Stomach (tissue), 4 donors: ENCODE measurements at regions not wholly inside any gene's neighbourhood (a gene's known extent, or its start where the extent isn't known, plus 50 kb on each side); places are given as distances from the start of the nearest gene placed in this dataset.

Source experiments
- EP300 ChIP-seq: sonication (generic); formaldehyde crosslinking; IDR thresholded peaks from one replicate; pipeline ENCODE4 v1.6.1; 2017; ENCODE audit warnings: antibody characterized with exemption
- POLR2A ChIP-seq, 4 donors: fragments of 450-650 bp; IDR thresholded peaks; one replicate each; pipeline ENCODE4 v1.6.1; 2016; ENCODE audit warnings: antibody characterized with exemption in 4 of 4, control low read depth in 2 of 4, mild to moderate bottlenecking in 1 of 4, moderate library complexity in 1 of 4
- POLR2AphosphoS5 ChIP-seq, 3 donors: sonication (generic); formaldehyde crosslinking; IDR thresholded peaks; one replicate each; pipeline ENCODE4 v1.6.1; 2016; ENCODE audit warnings: antibody characterized with exemption in 3 of 3
- TF ChIP-seq, protein P1 (sequence below), 7 experiments: fragments of 450-650 bp in 4 of 7; fragments of 200-600 bp in 3 of 7; sonication (generic) in 3 of 7; IDR thresholded peaks; one replicate each; pipeline ENCODE4 v1.5.1; 2016 to 2019; ENCODE audit warnings: antibody characterized with exemption in 7 of 7, control low read depth in 2 of 7, mild to moderate bottlenecking in 1 of 7

DNA sequence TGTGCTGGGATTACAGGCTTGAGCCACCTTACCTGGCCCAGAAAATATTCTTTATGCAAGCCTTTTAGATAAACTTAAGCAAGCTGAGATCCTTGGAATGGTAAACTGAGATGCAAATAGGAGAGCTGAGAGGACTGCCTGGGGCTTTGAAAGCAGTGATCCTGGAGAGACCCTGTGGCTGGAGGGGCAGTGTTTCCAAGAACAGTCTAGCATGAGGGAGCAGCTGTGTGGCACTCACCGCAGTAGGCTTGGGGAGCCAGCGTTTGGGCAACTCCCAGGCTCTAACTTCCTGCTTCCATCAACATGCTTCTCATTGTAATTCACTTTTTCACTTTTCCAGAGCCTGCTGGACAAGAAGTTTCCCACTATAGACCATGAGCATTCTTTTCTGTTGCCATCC lies 144.1 kb upstream of the CELF4 start:
- TF ChIP-seq, protein P1, sequence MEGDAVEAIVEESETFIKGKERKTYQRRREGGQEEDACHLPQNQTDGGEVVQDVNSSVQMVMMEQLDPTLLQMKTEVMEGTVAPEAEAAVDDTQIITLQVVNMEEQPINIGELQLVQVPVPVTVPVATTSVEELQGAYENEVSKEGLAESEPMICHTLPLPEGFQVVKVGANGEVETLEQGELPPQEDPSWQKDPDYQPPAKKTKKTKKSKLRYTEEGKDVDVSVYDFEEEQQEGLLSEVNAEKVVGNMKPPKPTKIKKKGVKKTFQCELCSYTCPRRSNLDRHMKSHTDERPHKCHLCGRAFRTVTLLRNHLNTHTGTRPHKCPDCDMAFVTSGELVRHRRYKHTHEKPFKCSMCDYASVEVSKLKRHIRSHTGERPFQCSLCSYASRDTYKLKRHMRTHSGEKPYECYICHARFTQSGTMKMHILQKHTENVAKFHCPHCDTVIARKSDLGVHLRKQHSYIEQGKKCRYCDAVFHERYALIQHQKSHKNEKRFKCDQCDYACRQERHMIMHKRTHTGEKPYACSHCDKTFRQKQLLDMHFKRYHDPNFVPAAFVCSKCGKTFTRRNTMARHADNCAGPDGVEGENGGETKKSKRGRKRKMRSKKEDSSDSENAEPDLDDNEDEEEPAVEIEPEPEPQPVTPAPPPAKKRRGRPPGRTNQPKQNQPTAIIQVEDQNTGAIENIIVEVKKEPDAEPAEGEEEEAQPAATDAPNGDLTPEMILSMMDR (IDR thresholded peaks at IDR 0.05) = no peak
- TF ChIP-seq POLR2A (IDR thresholded peaks at IDR 0.05) = no peak
- TF ChIP-seq POLR2AphosphoS5 (IDR thresholded peaks at IDR 0.05) = no peak
- no peak for TF ChIP-seq EP300
